ENCODE measurements at regions not wholly inside any gene's neighbourhood (a gene's known extent, or its start where the extent isn't known, plus 50 kb on each side); places are given as distances from the start of the nearest gene placed in this dataset.
"Not testable (repeated sequence)": the region's sequence is repeated elsewhere in the genome, so short reads cannot be mapped to it uniquely, and the experiment has no call there.

DNA sequence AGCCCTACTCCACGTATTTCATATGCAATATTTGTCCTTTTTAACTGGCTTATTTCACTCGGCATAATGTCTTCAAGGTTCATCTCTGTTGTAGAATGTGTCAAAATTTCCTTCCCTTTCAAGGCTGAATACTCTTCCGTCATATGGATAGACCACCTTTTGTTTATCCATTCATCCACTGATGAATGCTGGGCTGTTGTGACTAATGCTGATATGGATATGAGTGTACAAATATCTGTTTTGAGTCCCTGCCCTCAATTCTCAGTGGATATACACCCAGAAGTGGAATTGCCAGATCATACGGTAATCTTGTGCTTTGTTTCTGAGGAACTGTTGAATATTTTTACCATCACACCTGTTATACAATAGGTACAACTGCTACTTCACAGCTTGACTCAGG is 155.2 kb upstream of the IRF2BP2 start:
- no peak for TF ChIP-seq CTCF (IDR thresholded peaks at IDR 0.05; ENCODE audit: insufficient read depth, low read depth, low read length)
- DNase-seq (ENCODE audit: low read depth), result no peak
- POLR2A ChIA-PET, result no interaction called here

DNA sequence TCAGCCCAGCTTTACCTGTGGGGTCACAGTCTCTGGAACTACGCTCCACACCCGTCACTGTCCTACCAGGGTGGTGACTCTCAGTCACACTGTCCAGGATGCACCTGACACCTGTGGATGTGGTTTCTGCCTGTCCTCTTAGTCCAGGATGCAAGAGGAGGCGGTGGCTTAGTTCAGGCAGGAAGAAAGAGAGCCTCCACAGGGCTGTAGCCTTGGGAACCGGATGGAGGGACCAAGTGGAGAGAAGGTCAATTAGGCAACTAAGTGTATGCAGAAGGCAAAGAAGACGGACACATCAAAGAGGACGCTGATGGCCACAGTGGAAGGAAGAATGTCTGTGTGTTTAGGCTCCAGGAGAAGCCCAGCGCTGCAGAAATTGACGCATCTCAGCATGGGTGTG is 153.9 kb upstream of the IRF2BP2 start:
- POLR2A ChIA-PET, result no interaction called here

More for the DNA sequence above, 155.2 kb upstream of the IRF2BP2 start:
- no peaks in the 10 kb centered on the region for H3K36me3 ChIP-seq (ENCODE audit: control insufficient read depth, insufficient read depth, low read length)
- CTCF ChIA-PET, result no interaction called here
- no peak overlapping the region for H3K4me3 ChIP-seq (ENCODE audit: low read depth, low read length)
- H3K27me3 ChIP-seq (ENCODE audit: control insufficient read depth, insufficient read depth, low read length), result no peaks in the 10 kb centered on the region

DNA sequence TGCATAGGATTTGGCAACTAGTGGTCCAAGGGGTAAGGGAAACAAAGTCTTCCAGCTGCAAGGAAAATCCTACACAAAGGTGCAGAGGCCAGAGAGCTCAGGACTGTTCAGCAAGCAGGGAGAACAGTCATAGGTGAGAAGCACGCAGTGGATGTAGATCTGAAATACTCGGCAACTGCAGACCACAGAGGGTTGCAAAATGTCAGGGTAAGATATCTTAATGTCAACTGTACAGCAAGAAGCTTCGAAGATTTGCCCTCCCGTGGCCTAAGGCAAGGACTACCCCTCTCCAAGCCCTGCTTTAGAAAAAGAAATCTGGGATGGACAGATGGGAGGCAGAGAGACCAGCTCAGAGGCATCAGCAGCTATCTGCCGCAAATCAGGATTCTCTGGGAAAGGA is 153.4 kb upstream of the IRF2BP2 start:
- no peak for DNase-seq (ENCODE audit: low read depth)
- POLR2A ChIA-PET, result interaction anchor here (0.6 kb wide), 1 partner anchor 19 kb away, joined by 3 read pairs; no protein-coding TSS in a partner anchor
- no peaks in the 10 kb centered on the region for H3K27me3 ChIP-seq (ENCODE audit: control insufficient read depth, insufficient read depth, low read length)
- CTCF ChIA-PET, result interaction anchor here (0.6 kb wide), 1 partner anchor 163 kb away, joined by 3 read pairs; no protein-coding TSS in a partner anchor
- H3K4me3 ChIP-seq (ENCODE audit: low read depth, low read length), result no peak overlapping the region
- TF ChIP-seq CTCF (IDR thresholded peaks at IDR 0.05; ENCODE audit: insufficient read depth, low read depth, low read length), result no peak
- no peaks in the 10 kb centered on the region for H3K36me3 ChIP-seq (ENCODE audit: control insufficient read depth, insufficient read depth, low read length)

More for the DNA sequence above, 153.9 kb upstream of the IRF2BP2 start:
- CTCF ChIA-PET, result no interaction called here
- no peak for TF ChIP-seq CTCF (IDR thresholded peaks at IDR 0.05; ENCODE audit: insufficient read depth, low read depth, low read length)
- H3K36me3 ChIP-seq (ENCODE audit: control insufficient read depth, insufficient read depth, low read length), result no peaks in the 10 kb centered on the region
- no peak overlapping the region for H3K4me3 ChIP-seq (ENCODE audit: low read depth, low read length)
- no peaks in the 10 kb centered on the region for H3K27me3 ChIP-seq (ENCODE audit: control insufficient read depth, insufficient read depth, low read length)
- DNase-seq (ENCODE audit: low read depth), result no peak

DNA sequence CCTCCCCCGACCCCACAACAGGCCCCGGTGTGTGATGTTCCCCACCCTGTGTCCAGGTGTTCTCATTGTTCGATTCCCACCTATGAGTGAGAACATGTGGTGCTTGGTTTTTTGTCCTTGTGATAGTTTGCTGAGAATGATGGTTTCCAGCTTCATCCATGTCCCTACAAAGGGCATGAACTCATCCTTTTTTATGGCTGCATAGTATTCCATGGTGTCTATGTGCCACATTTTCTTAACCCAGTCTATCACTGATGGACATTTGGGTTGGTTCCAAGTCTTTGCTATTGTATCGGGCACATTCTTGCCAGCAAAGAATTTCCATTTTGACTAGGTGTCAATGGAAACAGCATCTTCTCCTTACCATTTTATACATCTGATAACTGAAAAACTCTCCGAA is 152.1 kb upstream of the IRF2BP2 start:
- CTCF ChIA-PET; DNase-seq (ENCODE audit: low read depth); H3K36me3 ChIP-seq (ENCODE audit: control insufficient read depth, insufficient read depth, low read length); H3K27me3 ChIP-seq (ENCODE audit: control insufficient read depth, insufficient read depth, low read length); POLR2A ChIA-PET; H3K4me3 ChIP-seq (ENCODE audit: low read depth, low read length): not testable (repeated sequence)

DNA sequence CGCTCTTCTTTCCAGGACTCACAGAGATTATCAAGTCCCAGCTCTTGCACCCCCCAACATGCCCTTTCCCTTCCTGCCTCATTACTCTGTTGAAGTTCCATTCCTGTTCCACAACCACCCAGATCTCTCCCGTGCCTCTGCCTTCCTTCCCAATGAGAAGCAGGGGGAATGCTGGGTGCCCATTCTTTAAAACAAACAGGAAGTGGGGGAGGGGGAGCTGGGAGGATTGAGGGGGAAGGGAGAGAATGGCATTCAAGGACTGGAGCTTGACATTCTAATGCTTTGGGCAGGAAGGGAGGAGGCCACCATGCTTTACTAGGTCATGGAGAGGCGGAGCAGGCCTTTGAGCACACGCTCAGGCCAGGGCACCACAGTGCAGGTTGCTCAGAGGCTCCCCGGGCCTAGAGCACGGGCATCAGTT is 150.3 kb upstream of the IRF2BP2 start:
- no peak for DNase-seq (ENCODE audit: low read depth)
- TF ChIP-seq CTCF (IDR thresholded peaks at IDR 0.05; ENCODE audit: insufficient read depth, low read depth, low read length), result no peak
- ChIA-PET CTCF (no interaction called here), POLR2A (no interaction called here)
- Histone ChIP-seq H3K4me3 (ENCODE audit: low read depth, low read length) (no peak overlapping the region), H3K36me3 (ENCODE audit: control insufficient read depth, insufficient read depth, low read length) (no peaks in the 10 kb centered on the region), H3K27me3 (ENCODE audit: control insufficient read depth, insufficient read depth, low read length) (no peaks in the 10 kb centered on the region)

DNA sequence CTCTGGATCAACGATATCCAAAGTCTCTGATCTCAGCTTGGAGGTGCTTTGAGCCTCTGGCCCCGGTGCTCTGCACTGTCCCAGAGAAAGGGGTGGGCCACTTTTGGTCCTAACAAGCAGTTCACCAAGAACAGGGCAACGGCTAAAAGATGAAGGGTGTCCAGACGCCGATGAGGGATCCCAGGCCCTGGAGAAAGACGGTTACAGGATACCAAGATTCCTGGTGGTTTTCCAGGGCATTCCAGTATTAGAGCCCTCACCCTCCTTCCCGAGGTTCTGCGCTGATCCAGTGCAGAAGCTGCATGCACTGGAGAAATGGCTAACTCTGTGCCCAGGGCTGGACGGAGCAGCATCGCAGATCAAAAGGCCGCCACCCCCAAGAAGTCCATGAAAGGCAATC is 149.9 kb upstream of the IRF2BP2 start:
- H3K36me3 ChIP-seq (ENCODE audit: control insufficient read depth, insufficient read depth, low read length), result no peaks in the 10 kb centered on the region
- ChIA-PET CTCF (no interaction called here), POLR2A (no interaction called here)
- no peak for DNase-seq (ENCODE audit: low read depth)
- no peak for TF ChIP-seq CTCF (IDR thresholded peaks at IDR 0.05; ENCODE audit: insufficient read depth, low read depth, low read length)
- no peak overlapping the region for H3K4me3 ChIP-seq (ENCODE audit: low read depth, low read length)
- no peaks in the 10 kb centered on the region for H3K27me3 ChIP-seq (ENCODE audit: control insufficient read depth, insufficient read depth, low read length)

Measured in BJ (cell line).